ENCODE measurements at regions not wholly inside any gene's neighbourhood (a gene's known extent, or its start where the extent isn't known, plus 50 kb on each side); places are given as distances from the start of the nearest gene placed in this dataset.

GRCh38 chr13:63554157-63554556 lies 2138.5 kb upstream of the PCDH20 start:
- Histone ChIP-seq H3K9me3 (no peaks in the 10 kb centered on the region), H3K4me3 (no peak overlapping the region), H3K27ac (replicated peaks in 1 of 4) (no peak overlapping the region), H3K27me3 (no peaks in the 10 kb centered on the region), H3K4me1 (no peaks in the 10 kb centered on the region), H3K36me3 (no peaks in the 10 kb centered on the region)
- no peak for TF ChIP-seq POLR2A (IDR thresholded peaks at IDR 0.05; ENCODE audit: low read depth)
- no peak for TF ChIP-seq EP300 (IDR thresholded peaks at IDR 0.05)
- TF ChIP-seq POLR2AphosphoS5 (IDR thresholded peaks at IDR 0.05) = no peak
- TF ChIP-seq CTCF (IDR thresholded peaks at IDR 0.05) = no peak
- WGBS = 68% methylated on average over 1 of the region's 1 CpG
- DNase-seq (ENCODE audit: extremely low spot score) = no peak
- intact Hi-C loops (cut with DNase I) = no loop called here

GRCh38 chr13:63551731-63552130 lies 2136.1 kb upstream of the PCDH20 start:
- H3K27me3 ChIP-seq = no peaks in the 10 kb centered on the region
- H3K36me3 ChIP-seq = no peaks in the 10 kb centered on the region
- TF ChIP-seq CTCF (IDR thresholded peaks at IDR 0.05) (no peak), POLR2A (IDR thresholded peaks at IDR 0.05; ENCODE audit: low read depth) (no peak)
- no peak overlapping the region for H3K27ac ChIP-seq (replicated peaks in 1 of 4)
- no peaks in the 10 kb centered on the region for H3K9me3 ChIP-seq
- intact Hi-C loops (cut with DNase I) = no loop called here
- no peak overlapping the region for H3K4me3 ChIP-seq
- H3K4me1 ChIP-seq = no peaks in the 10 kb centered on the region
- DNase-seq (ENCODE audit: extremely low spot score) = no peak
- 97% methylated on average over 3 of the region's 3 CpGs for WGBS

GRCh38 chr13:63546524-63546923 lies 2130.9 kb upstream of the PCDH20 start:
- no peaks in the 10 kb centered on the region for H3K4me1 ChIP-seq
- H3K27ac ChIP-seq (replicated peaks in 1 of 4) = no peak overlapping the region
- no peaks in the 10 kb centered on the region for H3K27me3 ChIP-seq
- H3K4me3 ChIP-seq = no peak overlapping the region
- DNase-seq (ENCODE audit: extremely low spot score) = no peak
- no peaks in the 10 kb centered on the region for H3K9me3 ChIP-seq
- TF ChIP-seq EP300 (IDR thresholded peaks at IDR 0.05) (no peak), POLR2AphosphoS5 (IDR thresholded peaks at IDR 0.05) (no peak), POLR2A (IDR thresholded peaks at IDR 0.05; ENCODE audit: low read depth) (no peak), CTCF (IDR thresholded peaks at IDR 0.05) (no peak)
- intact Hi-C loops (cut with DNase I) = no loop called here
- 65% methylated on average over 2 of the region's 2 CpGs for WGBS
- no peaks in the 10 kb centered on the region for H3K36me3 ChIP-seq

- no peak for DNase-seq (ENCODE audit: extremely low spot score)
- no peaks in the 10 kb centered on the region for H3K36me3 ChIP-seq
- no peak for TF ChIP-seq POLR2A (IDR thresholded peaks at IDR 0.05; ENCODE audit: low read depth)
- no peak for TF ChIP-seq EP300 (IDR thresholded peaks at IDR 0.05)
- H3K4me1 ChIP-seq = no peaks in the 10 kb centered on the region
- H3K4me3 ChIP-seq = no peak overlapping the region
- 60% methylated on average over 1 of the region's 1 CpG for WGBS
- H3K9me3 ChIP-seq = no peaks in the 10 kb centered on the region
- intact Hi-C loops (cut with DNase I) = no loop called here
- no peaks in the 10 kb centered on the region for H3K27me3 ChIP-seq
- H3K27ac ChIP-seq (replicated peaks in 1 of 4) = no peak overlapping the region
Measured at GRCh38 chr13:63542770-63543169, 2127.1 kb upstream of the PCDH20 start.

GRCh38 chr13:63541336-63541735 lies 2125.7 kb upstream of the PCDH20 start:
- intact Hi-C loops (cut with DNase I) = no loop called here
- no peaks in the 10 kb centered on the region for H3K36me3 ChIP-seq
- H3K4me1 ChIP-seq = no peaks in the 10 kb centered on the region
- 64% methylated on average over 6 of the region's 6 CpGs for WGBS
- H3K9me3 ChIP-seq = no peaks in the 10 kb centered on the region
- no peak overlapping the region for H3K4me3 ChIP-seq
- no peak for TF ChIP-seq EP300 (IDR thresholded peaks at IDR 0.05)
- no peak for DNase-seq (ENCODE audit: extremely low spot score)
- H3K27me3 ChIP-seq = no peaks in the 10 kb centered on the region
- H3K27ac ChIP-seq (replicated peaks in 1 of 4) = no peak overlapping the region

GRCh38 chr13:63540061-63540460 lies 2124.4 kb upstream of the PCDH20 start:
- intact Hi-C loops (cut with DNase I) = no loop called here
- no peak for DNase-seq (ENCODE audit: extremely low spot score)
- no peaks in the 10 kb centered on the region for H3K27me3 ChIP-seq
- H3K27ac ChIP-seq (replicated peaks in 1 of 4) = no peak overlapping the region
- no peaks in the 10 kb centered on the region for H3K9me3 ChIP-seq
- no peaks in the 10 kb centered on the region for H3K36me3 ChIP-seq
- WGBS = 41% methylated on average over 1 of the region's 1 CpG
- H3K4me1 ChIP-seq = no peaks in the 10 kb centered on the region
- no peak overlapping the region for H3K4me3 ChIP-seq
- TF ChIP-seq CTCF (IDR thresholded peaks at IDR 0.05) (no peak), POLR2A (IDR thresholded peaks at IDR 0.05; ENCODE audit: low read depth) (no peak), EP300 (IDR thresholded peaks at IDR 0.05) (no peak), POLR2AphosphoS5 (IDR thresholded peaks at IDR 0.05) (no peak)

All from esophagus muscularis mucosa (tissue), 4 donors.